ENCODE measurements at regions not wholly inside any gene's neighbourhood (a gene's known extent, or its start where the extent isn't known, plus 50 kb on each side); places are given as distances from the start of the nearest gene placed in this dataset.

DNA sequence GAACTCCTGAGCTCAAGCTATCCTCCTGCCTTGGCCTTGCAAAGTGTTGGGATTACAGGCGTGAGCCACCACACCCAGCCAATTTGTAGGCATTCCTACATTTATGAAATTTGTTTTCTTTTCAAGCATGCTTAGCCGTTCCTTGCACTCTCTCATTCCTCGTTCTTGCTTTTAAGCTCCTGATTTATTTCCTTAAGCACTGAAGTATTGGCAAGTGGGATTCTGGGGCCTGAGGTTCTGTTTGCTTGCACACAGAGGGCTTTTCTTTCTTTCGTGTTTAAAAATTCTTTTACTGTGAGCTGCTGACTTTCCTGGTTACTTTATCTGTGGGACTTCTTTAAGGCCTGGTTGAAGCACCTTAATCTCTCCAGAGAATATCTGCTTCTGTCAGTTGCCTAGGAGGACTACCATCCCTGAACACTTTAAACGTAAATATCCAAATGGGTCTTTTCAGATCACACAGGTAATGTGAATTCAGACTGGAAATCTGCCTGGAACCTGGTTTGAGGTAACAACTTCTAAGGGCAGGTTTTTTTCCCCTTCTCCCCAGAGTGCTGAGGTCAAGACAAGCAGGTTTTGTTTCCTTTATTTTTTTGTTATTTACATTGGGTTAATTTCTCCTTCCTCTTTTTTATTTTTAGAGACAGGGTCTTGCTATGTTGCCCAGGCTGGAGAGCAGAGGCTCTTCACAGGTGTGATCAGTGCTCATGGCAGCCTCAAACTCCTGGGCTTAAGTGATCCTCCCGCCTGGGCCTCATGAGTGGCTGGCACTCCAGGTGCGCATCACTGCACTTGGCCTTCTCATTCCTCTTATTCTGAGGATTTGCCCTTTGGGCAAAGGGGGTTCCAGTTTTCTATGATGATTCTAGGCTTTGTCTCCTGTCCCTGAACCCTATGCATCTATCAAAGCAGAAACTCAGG is 102.9 kb downstream of the PFKFB3 start:
- DNase-seq (ENCODE audit: low read depth) = no peak

DNA sequence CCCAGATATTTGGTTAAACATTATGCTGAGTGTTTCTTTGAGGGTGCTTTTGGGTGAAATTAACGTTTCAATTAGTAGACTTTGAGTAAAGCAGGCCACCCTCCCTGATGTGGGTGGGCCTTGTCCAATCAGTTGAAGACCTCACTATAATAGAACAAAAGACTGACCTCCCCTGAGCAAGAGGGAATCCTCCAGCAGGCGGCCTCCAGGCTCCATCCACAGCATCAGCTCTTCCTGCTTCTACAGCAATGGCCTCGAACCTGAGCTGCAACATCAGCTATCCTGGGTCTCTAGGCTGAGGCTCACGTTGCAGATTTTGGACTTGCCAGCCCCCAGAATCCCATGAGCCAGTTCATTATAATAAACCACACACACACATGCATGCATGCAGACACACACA is 104.2 kb downstream of the PFKFB3 start:
- DNase-seq (ENCODE audit: low read depth) = no peak

DNA sequence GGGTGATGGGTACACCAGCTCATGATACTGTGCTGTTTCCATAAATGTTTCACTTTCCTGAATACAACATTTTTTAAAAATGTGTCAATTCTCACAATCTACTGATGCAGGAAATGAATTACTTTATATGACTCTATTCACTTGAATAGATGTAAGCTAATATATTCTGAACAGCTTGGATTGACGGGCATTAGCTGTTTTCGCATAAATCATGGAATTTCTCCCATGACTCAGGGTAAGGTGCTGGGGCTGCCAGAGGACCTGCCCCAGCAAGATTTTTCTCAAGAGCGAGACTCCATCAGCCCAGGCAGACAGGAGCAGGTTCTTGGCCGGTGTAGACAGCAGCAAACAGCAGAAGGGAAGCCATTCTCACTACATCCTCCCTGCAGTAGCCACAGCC is 107.1 kb downstream of the PFKFB3 start:
- no peak for DNase-seq (ENCODE audit: low read depth)

DNA sequence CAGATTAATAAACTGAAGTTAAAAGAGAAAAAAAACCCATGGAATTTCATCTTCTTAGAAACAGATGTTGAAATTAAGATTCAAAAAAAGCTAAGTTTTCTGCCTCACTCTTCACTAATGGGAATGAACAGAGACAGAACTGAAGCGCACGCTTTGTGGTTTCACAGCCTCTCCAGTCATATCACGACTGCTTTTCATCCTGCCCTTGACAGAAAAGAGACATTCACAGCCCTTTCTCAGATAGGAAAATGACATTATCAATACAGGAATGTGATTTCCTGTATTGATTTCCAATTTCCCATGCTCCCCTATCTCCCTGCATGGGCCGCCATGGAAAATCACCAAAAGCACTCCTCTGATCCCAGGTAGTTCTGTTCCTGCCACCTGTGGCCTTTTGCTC is 108.2 kb downstream of the PFKFB3 start:
- DNase-seq (ENCODE audit: low read depth) = no peak

DNA sequence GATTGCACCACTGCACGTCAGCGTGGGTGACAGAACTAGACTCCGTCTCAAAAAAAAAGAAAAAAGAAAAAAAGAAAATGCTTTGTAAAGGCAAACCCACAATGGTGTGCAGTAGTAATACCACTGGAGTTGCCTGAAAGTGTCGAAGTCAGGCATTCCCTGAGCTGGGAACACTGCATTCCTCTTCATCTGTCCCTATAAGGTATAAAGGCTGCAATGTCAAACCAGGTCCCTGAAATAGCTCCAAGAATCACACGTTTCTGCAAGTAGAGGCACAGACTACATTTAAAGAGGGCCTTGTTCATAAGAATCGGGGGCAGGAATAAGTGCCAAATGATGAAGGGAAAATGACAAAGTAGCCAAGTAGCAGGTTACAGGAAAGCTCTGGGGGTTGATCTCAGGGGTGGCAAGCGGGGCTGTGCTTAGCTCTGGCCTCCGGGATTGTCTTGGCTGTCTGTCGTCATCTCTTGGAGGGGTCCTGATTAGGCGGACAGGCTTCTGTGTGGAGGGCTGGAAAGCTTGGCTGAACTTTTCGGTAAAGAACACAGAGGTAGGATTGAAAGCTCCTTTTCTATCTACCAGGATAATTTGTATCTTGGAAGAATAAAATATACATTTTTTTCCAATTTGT is 109.1 kb downstream of the PFKFB3 start:
- DNase-seq (ENCODE audit: low read depth) = no peak

DNA sequence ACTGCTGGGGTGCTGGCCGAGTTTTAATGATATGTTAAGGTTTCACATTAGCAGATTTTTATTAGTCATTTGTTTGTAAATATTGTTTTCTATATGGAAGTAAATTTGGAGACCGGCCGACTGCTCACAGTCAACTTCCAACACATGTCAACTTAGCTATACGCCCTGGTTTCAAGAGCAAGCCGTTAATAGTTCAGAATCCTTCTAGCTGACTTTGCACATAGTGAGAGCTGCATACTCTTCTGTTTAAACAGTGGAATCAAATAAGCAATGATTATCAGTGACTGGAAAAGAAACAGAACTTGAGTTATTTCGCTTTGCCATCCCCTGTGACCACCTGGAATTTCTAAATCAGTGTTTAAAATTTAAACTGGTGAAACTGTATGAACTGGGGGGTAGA is 109.9 kb downstream of the PFKFB3 start:
- no peak for DNase-seq (ENCODE audit: low read depth)

DNA sequence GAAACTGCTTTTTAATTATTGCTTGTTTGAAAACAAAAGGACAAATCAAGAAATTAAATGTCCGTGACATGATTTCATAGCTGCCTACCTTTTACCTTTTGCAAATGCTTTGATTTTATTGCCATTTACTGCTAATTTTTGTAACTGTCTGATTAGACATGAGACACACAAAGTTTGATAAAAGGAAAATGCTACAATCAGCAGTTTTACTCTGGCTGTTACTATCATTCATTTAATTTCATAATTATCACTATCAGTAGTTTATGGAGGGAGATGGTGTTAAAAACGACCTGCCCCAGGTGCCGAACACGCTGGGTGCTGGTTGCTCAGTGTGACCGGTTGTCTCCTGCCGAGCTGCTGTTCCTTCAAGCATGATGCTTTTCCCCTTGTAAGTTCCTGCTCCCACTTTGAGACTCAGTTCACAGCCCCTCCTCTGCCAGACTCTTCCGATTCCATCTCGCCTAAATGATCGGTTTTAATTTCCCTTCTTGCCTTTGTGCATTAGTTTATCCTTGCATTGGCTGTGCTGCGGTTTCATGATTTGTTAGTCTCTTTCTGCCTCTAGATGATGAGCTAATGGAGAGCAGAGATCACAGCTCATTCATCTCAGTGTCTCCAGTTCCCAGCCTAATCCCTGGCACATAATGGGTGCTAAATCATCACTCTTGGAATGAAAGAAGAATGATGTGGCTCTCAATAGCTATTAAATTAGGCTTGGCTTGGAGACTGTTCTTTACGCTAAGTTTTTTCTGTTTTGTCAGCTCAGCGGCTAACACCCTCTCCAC is 110.6 kb downstream of the PFKFB3 start:
- DNase-seq (ENCODE audit: low read depth) = no peak

DNA sequence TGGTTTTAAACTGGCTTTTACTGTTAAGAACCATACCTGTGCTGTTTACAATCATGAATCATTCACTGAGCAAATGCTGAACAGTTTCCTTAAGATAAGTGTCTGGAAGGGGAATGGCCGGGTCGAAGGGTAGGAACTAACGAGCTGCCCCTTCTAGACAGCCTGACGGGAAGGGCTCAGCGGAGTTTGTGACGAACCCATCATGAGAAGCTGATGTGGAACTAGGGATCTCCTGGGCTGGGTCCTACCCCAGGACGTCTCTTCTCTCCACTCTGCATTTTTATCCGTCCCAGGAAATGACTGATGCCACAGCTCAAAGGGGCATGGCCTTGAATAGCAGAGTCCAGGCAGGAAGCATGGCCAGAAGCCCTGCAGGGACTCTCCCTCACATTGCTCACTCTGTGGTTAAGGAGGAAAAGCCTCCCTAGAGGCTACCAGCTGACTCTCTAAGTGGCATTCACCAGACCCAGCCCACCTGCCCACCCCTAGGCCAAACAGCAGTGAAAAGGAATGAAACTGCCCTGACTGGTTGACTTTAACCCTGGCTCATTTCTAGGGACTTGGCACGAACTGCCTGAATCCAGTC is 112.0 kb downstream of the PFKFB3 start:
- DNase-seq (ENCODE audit: low read depth) = no peak

DNA sequence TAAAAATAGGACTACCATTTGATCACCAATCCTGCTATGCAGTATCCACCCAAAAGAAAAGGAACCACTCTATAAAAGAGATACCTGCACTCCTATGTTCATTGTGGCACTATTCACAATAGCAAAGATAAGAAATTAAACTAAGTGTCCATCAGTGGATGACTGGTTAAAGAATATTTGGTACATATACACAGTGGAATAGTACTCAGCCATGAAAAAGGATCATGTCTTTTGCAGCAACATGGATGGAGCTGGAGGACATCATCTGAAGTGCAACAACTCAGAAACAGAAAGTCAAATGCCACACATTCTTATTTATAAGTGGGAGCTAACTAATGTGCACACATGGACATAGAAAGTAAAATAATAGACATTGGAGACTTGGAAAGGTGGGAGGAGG is 116.4 kb downstream of the PFKFB3 start:
- no peak for DNase-seq (ENCODE audit: low read depth)

DNA sequence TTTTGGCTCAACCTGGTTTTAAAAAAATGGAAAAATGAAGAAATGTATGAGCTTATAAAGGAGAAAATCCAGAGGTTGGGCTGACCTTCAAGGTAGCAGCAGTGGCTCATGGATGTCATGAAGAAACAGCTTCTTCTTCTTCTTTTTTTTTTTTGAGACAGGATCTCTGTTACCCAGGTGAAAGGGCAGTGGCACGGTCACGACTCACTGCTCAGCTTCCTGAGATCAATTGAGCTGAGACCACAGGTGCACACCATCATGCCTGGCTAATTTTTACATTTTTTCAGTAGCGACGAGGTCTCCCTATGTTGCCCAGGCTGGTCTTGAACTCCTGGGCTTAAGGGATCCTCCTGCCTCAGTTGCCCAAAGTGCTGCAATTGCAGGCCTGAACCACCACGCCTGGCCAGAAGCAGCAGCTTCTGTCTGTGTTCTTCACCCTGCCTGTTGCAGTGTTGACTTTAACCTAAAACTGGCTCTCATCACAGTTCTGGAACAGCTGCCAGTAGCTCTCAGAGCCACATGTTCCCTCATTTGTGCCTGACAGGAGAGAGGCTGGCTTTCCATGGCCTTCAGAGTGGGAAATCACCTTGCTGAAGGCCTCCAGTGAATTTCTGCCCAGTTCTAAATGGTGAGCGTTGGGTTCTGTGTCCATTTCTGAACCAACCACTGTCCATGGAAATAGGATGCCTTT is 117.7 kb downstream of the PFKFB3 start:
- DNase-seq (ENCODE audit: low read depth) = no peak

DNA sequence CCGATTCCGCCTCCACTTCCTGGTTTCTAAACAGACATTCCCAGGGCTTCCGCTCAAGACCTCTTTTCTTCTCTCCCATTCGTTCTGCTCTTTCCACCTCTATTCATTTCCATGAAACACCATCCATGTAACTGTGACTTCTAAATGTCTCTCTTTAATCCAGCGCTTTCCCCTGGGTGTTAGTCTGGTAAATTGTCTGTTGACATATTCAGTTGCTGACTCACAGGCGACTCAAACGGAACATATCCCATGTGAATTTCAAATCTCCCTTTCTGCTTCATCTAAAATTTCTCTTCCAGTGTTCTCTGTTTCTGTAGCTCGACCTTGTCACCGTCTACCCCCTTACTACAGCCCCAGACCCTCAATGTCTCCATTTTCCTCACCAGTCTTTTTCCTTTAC is 119.1 kb downstream of the PFKFB3 start:
- DNase-seq (ENCODE audit: low read depth) = no peak

DNA sequence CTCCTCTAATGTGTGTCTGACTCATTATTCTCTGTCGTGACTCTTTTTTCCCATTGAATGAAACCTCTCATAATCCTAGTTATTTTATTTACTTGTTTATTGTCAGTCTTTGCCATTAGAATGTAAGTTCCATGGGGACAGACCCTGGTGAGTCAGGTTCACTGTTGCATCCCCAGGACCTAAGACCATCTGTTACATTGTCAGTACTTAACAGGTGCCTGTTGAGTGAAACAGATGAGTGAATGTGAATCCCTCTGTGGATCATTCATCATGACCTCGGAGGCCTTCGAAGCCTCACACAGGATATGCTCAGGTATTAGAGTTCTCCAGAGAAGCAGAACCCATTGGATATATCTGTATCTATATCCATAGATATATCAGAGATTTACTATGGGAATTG is 120.1 kb downstream of the PFKFB3 start:
- no peak for DNase-seq (ENCODE audit: low read depth)

DNA sequence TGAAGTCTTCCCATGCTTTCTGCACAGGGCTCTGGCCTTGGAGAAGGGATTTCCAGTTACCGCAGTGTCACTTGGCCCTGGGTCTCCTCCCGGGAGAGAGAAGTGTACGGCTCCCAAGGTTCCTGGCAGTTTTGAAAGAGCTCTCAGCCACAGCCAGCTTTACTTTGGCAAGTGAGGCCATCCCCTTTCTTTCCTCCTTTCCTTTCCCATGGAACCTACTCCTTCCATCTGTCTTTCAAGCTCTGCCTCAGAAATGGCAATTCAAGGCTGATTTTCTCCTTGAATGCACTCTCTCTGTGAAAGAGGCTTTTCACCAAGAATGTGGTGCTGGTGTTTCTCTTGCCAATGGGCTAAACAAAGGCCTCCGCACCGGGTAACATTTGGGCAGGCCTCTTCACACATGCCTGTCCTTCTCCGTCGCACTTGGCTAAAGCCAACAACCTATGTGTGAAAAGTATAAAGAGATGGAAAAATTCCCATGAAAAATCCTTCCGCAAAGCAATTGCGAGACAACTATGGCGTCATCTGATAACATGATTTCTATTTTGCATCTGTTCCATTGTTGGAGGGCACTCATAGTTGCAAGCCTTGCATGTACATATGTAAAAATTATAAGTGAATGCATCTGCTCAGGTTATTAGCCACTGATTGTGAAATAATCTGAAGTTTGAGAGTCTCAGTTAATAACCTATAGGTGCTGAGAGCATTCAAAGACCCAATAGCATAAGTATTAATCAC is 125.4 kb downstream of the PFKFB3 start:
- no peak for DNase-seq (ENCODE audit: low read depth)

DNA sequence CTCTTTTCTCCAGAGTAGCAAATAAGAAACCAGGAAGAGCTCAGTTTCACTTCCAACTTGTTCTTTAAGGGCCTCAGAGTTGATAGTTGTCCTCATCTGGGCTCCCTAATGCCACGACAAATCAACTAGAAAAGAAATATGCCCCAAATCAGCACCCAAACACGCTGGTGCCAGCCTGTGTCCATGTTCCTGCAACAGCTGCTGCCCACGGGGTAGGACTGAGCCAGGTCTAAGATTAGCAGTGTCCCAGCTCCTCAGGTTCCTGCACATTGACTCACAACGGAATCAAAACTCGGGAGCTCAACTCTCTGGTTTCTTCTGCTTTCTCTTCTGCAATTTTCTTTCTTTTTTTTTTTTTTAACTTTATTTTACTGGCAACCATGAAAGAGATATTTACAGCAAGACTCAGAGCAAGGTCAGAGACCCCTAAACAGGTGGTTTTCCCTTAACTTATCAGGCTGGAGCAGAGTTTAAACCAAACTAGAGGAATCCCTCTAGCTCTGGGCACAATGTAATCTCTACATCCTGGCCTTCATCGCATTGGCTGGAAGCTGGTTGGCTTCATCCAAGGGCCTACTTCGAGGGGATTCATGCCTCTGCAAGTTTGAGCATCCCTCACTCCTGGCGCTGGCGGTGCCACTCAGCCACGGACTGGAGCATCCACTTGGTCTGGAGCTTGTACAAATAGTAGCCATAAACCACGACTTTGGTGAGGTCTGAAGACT is 126.1 kb downstream of the PFKFB3 start:
- DNase-seq (ENCODE audit: low read depth) = no peak

DNA sequence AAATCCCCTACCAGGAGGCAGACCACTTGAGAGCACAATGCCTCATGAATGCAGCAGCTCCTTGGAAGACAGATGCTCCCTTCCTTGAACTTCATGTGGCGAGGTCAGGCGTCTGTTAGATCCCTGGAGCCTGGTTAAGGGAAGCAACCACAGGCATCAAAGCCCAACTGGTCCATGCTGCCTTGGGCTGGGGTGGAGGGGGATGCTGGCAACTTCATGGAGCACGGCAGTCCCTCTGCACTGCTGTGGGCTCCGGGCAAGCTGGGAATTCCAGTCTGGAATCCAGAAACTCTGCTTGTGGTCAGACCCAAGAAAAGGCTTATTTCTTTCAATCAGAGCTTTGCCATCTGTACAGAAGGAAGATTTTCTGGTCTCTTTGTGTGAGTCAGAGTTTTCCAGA is 130.4 kb downstream of the PFKFB3 start:
- DNase-seq (ENCODE audit: low read depth) = no peak

DNA sequence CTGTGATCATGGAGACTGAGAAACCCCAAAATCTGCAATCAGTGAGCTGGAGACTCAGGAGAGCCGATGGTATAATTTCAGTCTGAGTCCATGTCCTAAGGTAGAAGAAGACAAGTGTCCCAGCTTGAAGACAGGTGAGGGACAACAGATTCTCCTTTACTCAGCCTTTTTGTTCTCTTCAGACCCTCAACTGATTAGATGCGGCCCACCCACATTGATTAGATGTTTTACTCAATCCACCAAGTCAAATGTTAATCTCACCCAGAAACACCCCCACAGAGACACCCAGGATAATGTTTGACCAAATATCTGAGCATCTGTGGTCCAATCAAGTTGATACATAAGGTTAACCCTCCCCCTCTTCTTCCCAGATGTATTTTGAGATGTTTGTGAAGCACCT is 131.2 kb downstream of the PFKFB3 start:
- no peak for DNase-seq (ENCODE audit: low read depth)

DNA sequence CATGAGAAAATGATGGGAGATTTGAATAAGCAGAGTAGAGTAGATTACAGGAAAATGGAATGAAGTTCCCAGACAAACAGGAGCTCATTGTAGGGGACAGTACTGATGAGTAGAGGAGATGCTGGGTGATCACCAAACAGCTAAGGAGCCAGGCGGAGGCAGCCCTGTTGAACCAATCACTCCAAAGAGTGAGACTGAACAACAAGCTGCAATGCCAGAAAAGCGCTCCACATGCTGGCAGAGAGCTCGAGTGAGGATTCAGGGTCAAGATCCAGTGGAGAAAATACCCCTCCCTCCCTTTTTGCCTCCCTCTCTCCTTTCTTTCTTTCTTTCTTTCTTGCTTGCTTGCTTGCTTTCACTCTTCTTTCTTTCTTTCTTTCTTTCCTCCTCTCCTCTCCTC is 133.3 kb downstream of the PFKFB3 start:
- no peak for DNase-seq (ENCODE audit: low read depth)

DNA sequence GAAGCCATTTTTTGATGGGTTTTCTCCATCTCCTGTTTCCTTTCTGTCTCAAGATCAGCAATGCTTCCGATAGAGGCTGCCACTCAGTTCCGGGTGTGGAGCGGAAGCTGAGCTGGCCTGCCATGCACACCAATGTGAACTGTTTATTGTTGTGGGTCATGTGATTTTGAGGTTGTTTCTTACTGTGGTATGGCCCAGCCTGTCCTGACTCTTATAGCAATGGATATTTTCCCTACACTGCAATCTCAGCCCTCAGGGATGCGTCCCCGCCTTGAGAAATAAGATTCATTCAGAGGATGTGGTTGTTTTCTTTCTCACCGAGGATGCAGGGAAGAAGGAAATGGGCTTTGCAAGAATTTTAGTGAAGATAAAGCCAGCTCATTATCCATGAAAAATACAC is 134.7 kb downstream of the PFKFB3 start:
- DNase-seq (ENCODE audit: low read depth) = no peak

DNA sequence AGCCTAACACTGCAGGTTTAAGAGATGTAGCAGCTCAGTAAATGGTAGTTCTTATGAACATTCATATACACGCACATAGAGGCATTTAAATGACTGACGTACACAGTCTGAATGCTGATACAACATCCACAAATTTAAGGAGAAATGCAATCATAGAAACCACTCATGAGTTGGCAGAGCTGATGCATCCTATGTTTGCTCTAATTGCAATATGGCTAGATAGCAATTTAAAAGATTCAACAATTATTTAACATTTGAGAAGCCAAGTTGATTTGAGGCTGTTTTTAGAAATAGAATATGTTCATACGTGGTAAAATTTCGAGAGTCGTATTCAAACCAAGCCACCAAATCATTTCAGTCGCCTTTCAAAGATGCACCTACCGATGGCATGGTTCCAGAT is 135.6 kb downstream of the PFKFB3 start:
- DNase-seq (ENCODE audit: low read depth) = no peak

DNA sequence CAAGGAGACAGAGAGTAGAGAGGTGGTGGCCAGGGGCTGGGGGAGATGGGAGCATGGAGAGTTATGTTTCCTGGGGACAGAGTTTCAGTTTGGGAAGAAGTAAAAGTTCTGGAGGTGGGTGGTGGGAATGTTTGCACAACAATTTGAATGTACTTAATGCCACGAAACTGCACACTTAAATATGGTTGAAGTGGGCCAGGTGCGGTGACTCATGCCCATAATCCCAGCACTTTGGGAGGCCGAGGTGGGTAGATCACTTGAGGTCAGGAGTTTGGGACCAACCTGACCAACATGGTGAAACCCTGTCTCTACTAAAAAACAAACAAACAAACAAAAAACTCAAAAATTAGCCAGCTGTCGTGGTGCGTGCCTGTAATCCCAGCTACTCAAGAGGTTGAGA is 137.2 kb downstream of the PFKFB3 start:
- DNase-seq (ENCODE audit: low read depth) = no peak

All from stimulated activated CD8-positive, alpha-beta memory T cell treated with anti-CD3 and anti-CD28 coated beads, Interleukin-4, amount 100 ng/mL, for 24 hours (primary cell).